Trophoblast cell (in vitro differentiated cells and primary cell): ENCODE measurements at regions not wholly inside any gene's neighbourhood (a gene's known extent, or its start where the extent isn't known, plus 50 kb on each side); places are given as distances from the start of the nearest gene placed in this dataset.

Experiments used
- DNase-seq, 2 donors: peaks; one replicate each; pipeline ENCODE4 v3.0.0-alpha.2; 2016
- H2AFZ ChIP-seq: 2 replicates; pipeline ENCODE4 v1.6.1; 2013; ENCODE audit warnings: low read length, moderate library complexity, mild to moderate bottlenecking; ENCODE audit not compliant: insufficient read depth, poor library complexity
- H2AK5ac ChIP-seq: 2 replicates; pipeline ENCODE4 v1.6.1; 2013; ENCODE audit warnings: mild to moderate bottlenecking, low read length
- H2BK120ac ChIP-seq: 2 replicates; pipeline ENCODE4 v1.6.1; 2013; ENCODE audit warnings: low read length, mild to moderate bottlenecking, moderate library complexity; ENCODE audit not compliant: insufficient read depth, poor library complexity
- H2BK12ac ChIP-seq: 2 replicates; pipeline ENCODE4 v1.6.1; 2013; ENCODE audit warnings: mild to moderate bottlenecking, low read length, moderate library complexity
- H2BK5ac ChIP-seq: 2 replicates; pipeline ENCODE4 v1.6.1; 2013; ENCODE audit warnings: low read length, low read depth, moderate library complexity, mild to moderate bottlenecking; ENCODE audit not compliant: poor library complexity
- H3K14ac ChIP-seq: 2 replicates; pipeline ENCODE4 v1.6.1; 2013; ENCODE audit warnings: mild to moderate bottlenecking, low read length
- H3K18ac ChIP-seq: 2 replicates; pipeline ENCODE4 v1.6.1; 2013; ENCODE audit warnings: mild to moderate bottlenecking, low read length
- H3K23ac ChIP-seq: 2 replicates; pipeline ENCODE4 v1.6.1; 2013; ENCODE audit warnings: low read length
- H3K27ac ChIP-seq: 2 replicates; pipeline ENCODE4 v1.5.1; 2013; ENCODE audit warnings: low read depth, mild to moderate bottlenecking, inconsistent platforms, low read length, moderate library complexity
- H3K27me3 ChIP-seq: 2 replicates; pipeline ENCODE4 v1.6.1; 2013; ENCODE audit warnings: inconsistent platforms, mild to moderate bottlenecking, low read length, moderate library complexity; ENCODE audit not compliant: insufficient read depth
- H3K36me3 ChIP-seq, 2 experiments: 1 replicate in 1 of 2; 2 replicates in 1 of 2; pipeline ENCODE4 v1.6.1; 2013; ENCODE audit warnings: low read length in 2 of 2, mild to moderate bottlenecking in 2 of 2, moderate library complexity in 1 of 2; ENCODE audit not compliant: insufficient read depth in 2 of 2, control insufficient read depth in 1 of 2
- H3K4ac ChIP-seq: 2 replicates; pipeline ENCODE4 v1.6.1; 2013; ENCODE audit warnings: low read depth, mild to moderate bottlenecking, low read length, moderate library complexity
- H3K4me1 ChIP-seq, 2 experiments: 1 replicate in 1 of 2; 2 replicates in 1 of 2; pipeline ENCODE4 v1.6.1; 2013; ENCODE audit warnings: low read length in 2 of 2, mild to moderate bottlenecking in 2 of 2, moderate library complexity in 1 of 2; ENCODE audit not compliant: insufficient read depth in 2 of 2, control insufficient read depth in 1 of 2
- H3K4me2 ChIP-seq: 2 replicates; pipeline ENCODE4 v1.6.1; 2013; ENCODE audit warnings: inconsistent platforms, mild to moderate bottlenecking, low read length, moderate library complexity
- H3K4me3 ChIP-seq: 2 replicates; pipeline ENCODE4 v1.5.1; 2013; ENCODE audit warnings: mild to moderate bottlenecking, low read depth, low read length, inconsistent platforms
- H3K79me1 ChIP-seq: one replicate; pipeline ENCODE4 v1.6.1; 2013; ENCODE audit warnings: low read length
- H3K79me2 ChIP-seq: 2 replicates; pipeline ENCODE4 v1.6.1; 2013; ENCODE audit warnings: low read length, mild to moderate bottlenecking; ENCODE audit not compliant: control insufficient read depth, insufficient read depth, poor library complexity
- H3K9ac ChIP-seq: 2 replicates; pipeline ENCODE4 v1.6.1; 2013; ENCODE audit warnings: mild to moderate bottlenecking, low read length
- H3K9me3 ChIP-seq: 2 replicates; pipeline ENCODE4 v1.6.1; 2013; ENCODE audit warnings: low read depth, mild to moderate bottlenecking, control low read depth, inconsistent platforms, low read length; ENCODE audit not compliant: insufficient read depth
- H4K12ac ChIP-seq: 2 replicates; pipeline ENCODE4 v1.6.1; 2013; ENCODE audit warnings: low read depth, mild to moderate bottlenecking, low read length, moderate library complexity
- H4K8ac ChIP-seq: 2 replicates; pipeline ENCODE4 v1.6.1; 2013; ENCODE audit warnings: low read depth, mild to moderate bottlenecking, low read length, moderate library complexity
- H4K91ac ChIP-seq: one replicate; pipeline ENCODE4 v1.6.1; 2013; ENCODE audit warnings: low read depth, mild to moderate bottlenecking, low read length, moderate library complexity
- WGBS: extraction: QIAGEN DNeasy Blood & Tissue Kit; methylation state at CpG from one replicate; pipeline ENCODE4 v1.1.7; 2013; ENCODE audit warnings: missing lambda C conversion rate; ENCODE audit not compliant: insufficient read length, insufficient coverage; ENCODE audit errors: extremely low coverage; 5-methylcytosine and 5-hydroxymethylcytosine counted together

DNA sequence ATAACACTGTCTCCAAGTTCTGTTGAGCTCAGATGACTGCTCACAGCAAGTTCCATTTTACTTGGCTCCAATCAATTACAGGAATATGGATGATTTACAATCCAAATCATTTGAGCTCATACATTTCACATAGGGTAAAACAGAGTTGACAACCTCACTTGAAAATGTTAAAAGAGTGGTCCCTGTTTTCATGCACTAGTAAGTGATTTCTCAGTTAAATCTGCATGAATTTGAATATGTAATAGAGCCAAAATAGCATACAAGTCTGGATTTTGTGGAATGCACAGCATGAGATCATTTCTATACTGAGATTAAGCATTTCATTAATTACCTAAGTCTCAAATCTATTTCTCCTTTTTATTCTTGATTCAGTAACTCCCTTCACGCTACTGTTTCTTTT lies 217.6 kb downstream of the SIM1 start:
- H3K9me3 ChIP-seq, result no peaks in the 10 kb centered on the region

GRCh38 chr6:100246206-100246605 lies 218.5 kb downstream of the SIM1 start:
- no CpG with 5 or more reads among the region's 1 CpG for WGBS

More for the DNA sequence above, 217.6 kb downstream of the SIM1 start:
- no CpG with 5 or more reads among the region's 1 CpG for WGBS
- H4K91ac ChIP-seq, result no peak overlapping the region
- no peak overlapping the region for H4K12ac ChIP-seq
- H2BK5ac ChIP-seq, result no peak overlapping the region
- H3K79me1 ChIP-seq, result no peaks in the 10 kb centered on the region
- no peaks in the 10 kb centered on the region for H3K36me3 ChIP-seq
- H3K4ac ChIP-seq, result no peak overlapping the region
- no peak overlapping the region for H2AK5ac ChIP-seq
- no peak overlapping the region for H3K4me2 ChIP-seq
- no peak overlapping the region for H2BK12ac ChIP-seq
- H3K18ac ChIP-seq, result no peak overlapping the region
- H3K4me1 ChIP-seq, result no peaks in the 10 kb centered on the region
- no peaks in the 10 kb centered on the region for H3K79me2 ChIP-seq
- no peak overlapping the region for H2BK120ac ChIP-seq
- no peak overlapping the region for H3K27ac ChIP-seq
- H3K4me3 ChIP-seq, result no peak overlapping the region
- H2AFZ ChIP-seq, result no peak overlapping the region
- H3K14ac ChIP-seq, result no peak overlapping the region
- DNase-seq, result no peak
- H3K9ac ChIP-seq, result no peak overlapping the region
- H3K27me3 ChIP-seq, result no peaks in the 10 kb centered on the region
- H3K23ac ChIP-seq, result no peak overlapping the region
- no peak overlapping the region for H4K8ac ChIP-seq

GRCh38 chr6:100240798-100241197 lies 223.9 kb downstream of the SIM1 start:
- H3K9me3 ChIP-seq, result no peaks in the 10 kb centered on the region
- H2AK5ac ChIP-seq, result no peak overlapping the region
- H3K9ac ChIP-seq, result no peak overlapping the region
- no peak overlapping the region for H2BK120ac ChIP-seq
- no peak overlapping the region for H2BK5ac ChIP-seq
- no peak overlapping the region for H3K27ac ChIP-seq
- H3K4ac ChIP-seq, result no peak overlapping the region
- H3K4me3 ChIP-seq, result no peak overlapping the region
- no peak overlapping the region for H4K91ac ChIP-seq
- H2BK12ac ChIP-seq, result no peak overlapping the region
- no peak overlapping the region for H4K12ac ChIP-seq
- no peak overlapping the region for H3K18ac ChIP-seq
- no peaks in the 10 kb centered on the region for H3K79me1 ChIP-seq
- H3K36me3 ChIP-seq, result no peaks in the 10 kb centered on the region
- H3K27me3 ChIP-seq, result no peaks in the 10 kb centered on the region
- no peak overlapping the region for H2AFZ ChIP-seq
- H4K8ac ChIP-seq, result no peak overlapping the region
- no peak overlapping the region for H3K14ac ChIP-seq
- no peak overlapping the region for H3K23ac ChIP-seq
- no peaks in the 10 kb centered on the region for H3K4me1 ChIP-seq
- no peak overlapping the region for H3K4me2 ChIP-seq
- no peaks in the 10 kb centered on the region for H3K79me2 ChIP-seq
- DNase-seq, result no peak

More at GRCh38 chr6:100246206-100246605, 218.5 kb downstream of the SIM1 start:
- no peak overlapping the region for H3K14ac ChIP-seq
- H3K18ac ChIP-seq, result no peak overlapping the region
- H3K9ac ChIP-seq, result no peak overlapping the region
- no peak overlapping the region for H4K12ac ChIP-seq
- H3K79me1 ChIP-seq, result no peaks in the 10 kb centered on the region
- no peak overlapping the region for H3K4me2 ChIP-seq
- H4K8ac ChIP-seq, result no peak overlapping the region
- no peak overlapping the region for H2AK5ac ChIP-seq
- H3K27me3 ChIP-seq, result no peaks in the 10 kb centered on the region
- no peaks in the 10 kb centered on the region for H3K9me3 ChIP-seq
- no peaks in the 10 kb centered on the region for H3K4me1 ChIP-seq
- no peak for DNase-seq
- no peak overlapping the region for H3K4ac ChIP-seq
- H4K91ac ChIP-seq, result no peak overlapping the region
- H2BK5ac ChIP-seq, result no peak overlapping the region
- H3K36me3 ChIP-seq, result no peaks in the 10 kb centered on the region
- no peak overlapping the region for H3K23ac ChIP-seq
- no peak overlapping the region for H3K4me3 ChIP-seq
- H2BK12ac ChIP-seq, result no peak overlapping the region
- H2AFZ ChIP-seq, result no peak overlapping the region
- no peak overlapping the region for H3K27ac ChIP-seq
- no peaks in the 10 kb centered on the region for H3K79me2 ChIP-seq
- H2BK120ac ChIP-seq, result no peak overlapping the region

- H3K27ac ChIP-seq, result no peak overlapping the region
- H2BK5ac ChIP-seq, result no peak overlapping the region
- H3K9ac ChIP-seq, result no peak overlapping the region
- no peaks in the 10 kb centered on the region for H3K36me3 ChIP-seq
- no peaks in the 10 kb centered on the region for H3K4me1 ChIP-seq
- no peaks in the 10 kb centered on the region for H3K79me1 ChIP-seq
- no peak overlapping the region for H3K4me2 ChIP-seq
- no CpG with 5 or more reads among the region's 2 CpGs for WGBS
- no peak overlapping the region for H3K23ac ChIP-seq
- no peak overlapping the region for H3K4ac ChIP-seq
- H2BK12ac ChIP-seq, result no peak overlapping the region
- no peak overlapping the region for H3K18ac ChIP-seq
- H3K79me2 ChIP-seq, result no peaks in the 10 kb centered on the region
- no peak overlapping the region for H3K14ac ChIP-seq
- no peak overlapping the region for H4K8ac ChIP-seq
- H2BK120ac ChIP-seq, result no peak overlapping the region
- no peak overlapping the region for H4K12ac ChIP-seq
- peak in 1 of 2 donors; percentile 58 for DNase-seq
- H2AFZ ChIP-seq, result no peak overlapping the region
- no peaks in the 10 kb centered on the region for H3K27me3 ChIP-seq
- no peak overlapping the region for H4K91ac ChIP-seq
- H2AK5ac ChIP-seq, result no peak overlapping the region
- no peak overlapping the region for H3K4me3 ChIP-seq
- no peaks in the 10 kb centered on the region for H3K9me3 ChIP-seq
Observed at GRCh38 chr6:100237821-100238220, 226.9 kb downstream of the SIM1 start.
